Activated CD4-positive, alpha-beta T cell treated with anti-CD3 and anti-CD28 coated beads for 36 hours (primary cell): ENCODE measurements at regions not wholly inside any gene's neighbourhood (a gene's known extent, or its start where the extent isn't known, plus 50 kb on each side); places are given as distances from the start of the nearest gene placed in this dataset.
"Not testable (repeated sequence)": the region's sequence is repeated elsewhere in the genome, so short reads cannot be mapped to it uniquely, and the experiment has no call there.

Source experiments
- ATAC-seq: fragments of 200-7000 bp; cut with Tn5 transposase; one replicate; pipeline ENCODE4 v1.10.0; 2021; ENCODE audit warnings: mild to moderate bottlenecking, moderate library complexity
- CTCF ChIA-PET: fragments of 350-600 bp; sonication (Branson Sonifier 250); formaldehyde crosslinking; loops from one replicate; lab custom pipeline; 2021; ENCODE audit warnings: antibody characterized with exemption; lab: Charles Lee
- POLR2A ChIA-PET: fragments of 350-600 bp; sonication (Branson Sonifier 250); formaldehyde crosslinking; loops from one replicate; lab custom pipeline; 2021; ENCODE audit warnings: antibody characterized with exemption, inconsistent platforms; lab: Charles Lee
- DNase-seq: peaks from one replicate; pipeline ENCODE4 v3.0.0-alpha.2; 2020
- H3K27ac Mint-ChIP-seq: one replicate; pipeline ENCODE4 v1.8.0; 2021; ENCODE audit warnings: mixed read lengths
- H3K27me3 Mint-ChIP-seq: one replicate; pipeline ENCODE4 v1.8.0; 2021; ENCODE audit warnings: mixed read lengths
- H3K36me3 Mint-ChIP-seq: one replicate; pipeline ENCODE4 v1.8.0; 2021; ENCODE audit warnings: low read depth, mixed read lengths
- H3K4me1 Mint-ChIP-seq: one replicate; pipeline ENCODE4 v1.8.0; 2021; ENCODE audit warnings: mixed read lengths
- H3K4me3 Mint-ChIP-seq: one replicate; pipeline ENCODE4 v1.8.0; 2021; ENCODE audit warnings: mild to moderate bottlenecking, moderate library complexity, mixed read lengths
- H3K9me3 Mint-ChIP-seq: one replicate; pipeline ENCODE4 v1.8.0; 2021; ENCODE audit warnings: low read depth, mixed read lengths
- intact Hi-C, 2 experiments: fragments of 100-400 bp; cut with DNase I in 1 of 2; cut with micrococcal nuclease in 1 of 2; formaldehyde crosslinking; loops; one replicate each; pipeline versions ENCODE4 v1.14.2 to v1.15.1; 2022 to 2024; cut with DNase I, micrococcal nuclease

DNA sequence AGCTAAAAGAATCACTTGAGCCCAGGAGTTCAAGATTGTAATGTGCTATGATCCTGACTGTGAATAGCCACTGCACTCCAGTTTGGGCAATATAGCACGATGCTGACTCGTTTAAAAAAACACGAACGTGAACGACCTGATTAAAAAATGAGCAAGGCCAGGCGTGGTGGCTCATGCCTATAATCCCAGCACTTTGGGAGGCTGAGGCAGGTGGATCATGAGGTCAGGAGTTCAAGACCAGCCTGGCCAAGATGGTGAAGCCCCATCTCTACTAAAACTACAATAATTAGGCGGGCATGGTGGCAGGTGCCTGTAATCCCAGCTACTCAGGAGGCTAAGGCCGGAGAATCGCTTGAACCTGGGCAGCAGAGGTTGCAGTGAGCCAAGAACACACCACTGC lies 58.6 kb upstream of the NCOA3 start:
- H3K36me3 Mint-ChIP-seq, result not testable (repeated sequence)

DNA sequence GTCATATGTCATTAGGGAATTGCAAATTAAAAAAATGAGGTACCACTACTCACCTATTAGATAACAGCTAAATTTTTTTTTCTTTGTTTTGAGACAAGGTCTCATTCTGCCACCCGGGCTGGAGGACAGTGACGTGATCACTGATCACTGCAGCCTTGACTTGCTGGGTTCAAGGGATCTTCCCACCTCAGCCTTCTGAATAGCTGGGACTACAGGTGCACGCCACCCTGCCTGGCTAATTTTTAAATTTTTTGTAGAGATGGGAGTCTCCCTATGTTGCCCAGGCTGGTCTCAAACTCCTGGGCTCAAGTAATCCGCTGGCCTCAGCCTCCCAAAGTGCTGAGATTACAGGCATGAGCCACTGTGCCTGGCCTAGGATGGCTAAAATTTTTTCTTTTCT lies 57.1 kb upstream of the NCOA3 start:
- H3K27ac Mint-ChIP-seq, result no peak overlapping the region
- H3K27me3 Mint-ChIP-seq, result no peaks in the 10 kb centered on the region
- ATAC-seq (no peak), DNase-seq (no peak)
- ChIA-PET POLR2A (interaction anchor here (0.6 kb wide), 2 partner anchors 85 to 751 kb away, joined by 3 to 7 read pairs; no protein-coding TSS in a partner anchor), CTCF (interaction anchor here (1.2 to 1.4 kb wide), 3 partner anchors 11 to 93 kb away, joined by 3 to 4 read pairs (median 3); no protein-coding TSS in a partner anchor)
- H3K4me1 Mint-ChIP-seq, result no peaks in the 10 kb centered on the region
- intact Hi-C loops, result no loop called here
- H3K9me3 Mint-ChIP-seq, result no peaks in the 10 kb centered on the region
- no peaks in the 10 kb centered on the region for H3K36me3 Mint-ChIP-seq
- no peak overlapping the region for H3K4me3 Mint-ChIP-seq

More for the DNA sequence above, 58.6 kb upstream of the NCOA3 start:
- POLR2A ChIA-PET, result interaction anchor here (0.6 kb wide), 1 partner anchor 43 kb away, joined by 3 read pairs; no protein-coding TSS in a partner anchor
- H3K27me3 Mint-ChIP-seq, CTCF ChIA-PET, DNase-seq, H3K4me1 Mint-ChIP-seq, ATAC-seq, H3K9me3 Mint-ChIP-seq, H3K27ac Mint-ChIP-seq, H3K4me3 Mint-ChIP-seq, intact Hi-C loops: not testable (repeated sequence)

DNA sequence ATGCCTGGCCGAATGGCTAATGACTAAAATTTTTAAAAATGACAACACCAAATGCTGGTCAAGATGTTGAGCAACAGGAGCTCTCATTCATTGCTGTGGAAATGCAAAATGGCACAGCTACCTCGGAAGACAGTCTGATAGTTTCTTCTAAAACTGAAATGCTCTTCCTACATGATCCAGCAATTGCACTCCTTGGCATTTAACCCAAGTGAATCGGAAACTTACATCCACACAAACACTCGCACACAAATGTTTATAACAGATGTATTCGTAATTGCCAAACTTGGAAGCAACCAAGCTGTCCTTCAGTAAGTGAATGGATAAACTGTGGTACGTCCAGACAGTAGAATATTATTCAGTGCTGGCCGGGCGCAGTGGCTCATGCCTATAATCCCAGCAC lies 56.4 kb upstream of the NCOA3 start:
- POLR2A ChIA-PET, result interaction anchor here (0.6 to 0.7 kb wide), 2 partner anchors 28 to 752 kb away, joined by 3 read pairs; no protein-coding TSS in a partner anchor
- intact Hi-C loops, result no loop called here
- Mint-ChIP-seq H3K9me3 (no peaks in the 10 kb centered on the region), H3K36me3 (no peaks in the 10 kb centered on the region), H3K4me1 (no peaks in the 10 kb centered on the region), H3K4me3 (no peak overlapping the region), H3K27ac (no peak overlapping the region), H3K27me3 (no peaks in the 10 kb centered on the region)
- no peak for ATAC-seq
- CTCF ChIA-PET, result interaction anchor here (1.2 to 1.4 kb wide), 3 partner anchors 10 to 94 kb away, joined by 3 to 4 read pairs (median 3); no protein-coding TSS in a partner anchor
- no peak for DNase-seq

DNA sequence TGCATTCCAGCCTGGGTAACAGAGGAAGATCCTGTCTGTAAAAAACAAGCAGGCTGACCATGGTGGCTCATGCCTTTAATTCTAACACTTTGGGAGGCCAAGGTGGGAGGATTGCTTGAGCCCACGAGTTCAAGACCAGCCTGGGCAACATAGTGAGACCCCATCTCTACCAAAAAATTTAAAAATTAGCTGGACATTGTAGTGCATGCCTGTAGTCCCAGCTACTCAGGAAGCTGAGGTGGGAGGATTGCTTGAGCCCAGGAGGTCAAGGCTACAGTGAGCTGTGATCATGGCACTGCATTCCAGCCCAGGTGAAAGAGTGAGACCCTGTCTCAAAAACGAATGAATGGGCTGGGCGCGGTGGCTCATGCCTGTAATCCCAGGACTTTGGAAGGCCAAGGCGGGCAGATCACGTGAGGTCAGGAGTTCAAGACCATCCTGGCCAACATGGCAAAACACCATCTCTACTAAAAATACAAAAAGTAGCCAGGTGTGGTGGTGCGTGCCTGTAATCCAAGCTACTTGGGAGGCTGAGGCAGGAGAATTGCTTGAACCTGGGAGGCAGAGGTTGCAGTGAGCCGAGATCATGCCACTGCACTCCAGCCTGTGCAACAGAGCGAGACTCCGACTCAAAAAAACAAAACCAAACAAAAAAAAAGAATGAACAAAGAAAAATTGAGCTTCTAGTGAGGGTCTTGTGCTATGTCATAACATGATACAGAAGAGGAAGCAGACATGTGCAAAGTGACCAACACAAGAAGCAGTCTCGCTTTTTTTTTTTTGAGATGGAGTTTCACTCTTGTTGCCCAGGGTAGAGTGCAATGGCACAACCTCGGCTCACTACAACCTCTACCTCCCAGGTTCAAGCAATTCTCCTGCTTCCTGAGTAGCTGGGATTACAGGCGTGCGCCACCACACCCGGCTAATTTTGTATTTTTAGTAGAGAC lies 54.1 kb upstream of the NCOA3 start:
- H3K4me3 Mint-ChIP-seq, H3K36me3 Mint-ChIP-seq, H3K9me3 Mint-ChIP-seq, H3K4me1 Mint-ChIP-seq, H3K27me3 Mint-ChIP-seq, ATAC-seq, DNase-seq, H3K27ac Mint-ChIP-seq, intact Hi-C loops: not testable (repeated sequence)
- ChIA-PET POLR2A (interaction anchor here (0.6 kb wide), 1 partner anchor 339 kb away, joined by 3 read pairs; no protein-coding TSS in a partner anchor), CTCF (interaction anchor here (1.1 kb wide), 1 partner anchor 63 kb away, joined by 3 read pairs; no protein-coding TSS in a partner anchor)

DNA sequence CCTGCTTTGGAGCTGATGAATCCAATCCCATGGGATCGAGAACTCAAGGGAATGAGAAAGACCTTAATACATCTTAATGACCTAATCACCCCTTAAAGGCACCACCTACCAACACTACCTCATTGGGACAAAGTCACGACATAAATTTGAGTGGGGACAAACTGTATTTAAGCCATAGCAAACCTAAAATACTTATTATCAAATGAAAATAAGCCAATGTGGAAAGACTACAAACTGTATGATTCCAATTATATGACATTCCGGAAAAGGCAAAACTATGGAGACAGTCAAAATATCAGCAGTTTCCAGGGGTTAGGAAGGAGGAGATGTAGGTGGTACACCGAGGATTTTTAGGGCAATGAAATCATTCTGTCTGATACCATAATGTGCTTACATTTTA lies 53.3 kb upstream of the NCOA3 start:
- CTCF ChIA-PET, result interaction anchor here (1.1 kb wide), 1 partner anchor 64 kb away, joined by 3 read pairs; no protein-coding TSS in a partner anchor
- no peaks in the 10 kb centered on the region for H3K9me3 Mint-ChIP-seq
- DNase-seq, result no peak
- intact Hi-C loops, result no loop called here
- H3K36me3 Mint-ChIP-seq, result no peaks in the 10 kb centered on the region
- H3K4me1 Mint-ChIP-seq, result peaks cover 9% of the 10 kb centered on the region
- H3K27me3 Mint-ChIP-seq, result no peaks in the 10 kb centered on the region
- ATAC-seq, result no peak
- POLR2A ChIA-PET, result no interaction called here
- H3K4me3 Mint-ChIP-seq, result no peak overlapping the region
- H3K27ac Mint-ChIP-seq, result no peak overlapping the region

DNA sequence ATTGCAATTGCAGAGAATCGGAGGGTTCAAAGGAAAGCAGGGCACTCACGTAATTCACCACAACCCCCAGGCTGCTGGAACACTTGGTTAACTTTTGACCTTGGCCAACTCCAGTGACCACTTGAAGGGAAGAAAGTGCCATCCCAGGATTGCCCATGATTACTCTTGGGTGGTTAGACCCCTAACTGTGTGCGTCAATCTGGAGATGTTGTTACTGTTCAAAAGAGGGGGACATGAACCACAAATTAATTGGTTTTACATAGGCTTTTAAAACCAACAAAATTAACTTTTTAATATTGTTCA lies 50.1 kb upstream of the NCOA3 start:
- no peak overlapping the region for H3K4me3 Mint-ChIP-seq
- intact Hi-C loops, result loop anchor here in 1 of 2 experiments (5.0 to 10.0 kb wide), 2 partner anchors 177 to 254 kb away; no protein-coding TSS in a partner anchor
- ChIA-PET POLR2A (no interaction called here), CTCF (no interaction called here)
- no peaks in the 10 kb centered on the region for H3K36me3 Mint-ChIP-seq
- no peak for ATAC-seq
- no peak overlapping the region for H3K27ac Mint-ChIP-seq
- H3K4me1 Mint-ChIP-seq, result peaks cover 24% of the 10 kb centered on the region
- no peaks in the 10 kb centered on the region for H3K9me3 Mint-ChIP-seq
- H3K27me3 Mint-ChIP-seq, result no peaks in the 10 kb centered on the region
- no peak for DNase-seq
